HCT116 (cell line): ENCODE measurements at regions not wholly inside any gene's neighbourhood (a gene's known extent, or its start where the extent isn't known, plus 50 kb on each side); places are given as distances from the start of the nearest gene placed in this dataset.

Experiments
- CEBPB ChIP-seq: IDR thresholded peaks from 2 replicates; pipeline ENCODE4 v1.6.1; 2012; ENCODE audit warnings: low read depth
- CTCF ChIP-seq, 3 experiments: fragments of 200-600 bp in 1 of 3; sonication (generic) in 1 of 3; IDR thresholded peaks in 2 of 3; conservative IDR thresholded peaks in 1 of 3; 2 replicates each; pipeline ENCODE4 v1.5.1; 2012 to 2017; ENCODE audit warnings: low read depth in 2 of 3, low read length in 2 of 3, antibody characterized with exemption in 1 of 3, borderline replicate concordance in 1 of 3, control low read depth in 1 of 3, mild to moderate bottlenecking in 1 of 3, mixed read lengths in 1 of 3, mixed run types in 1 of 3, moderate library complexity in 1 of 3; ENCODE audit not compliant: insufficient read depth in 1 of 3
- EZH2 ChIP-seq: fragments of 200-600 bp; sonication (generic); IDR thresholded peaks from 2 replicates; pipeline ENCODE4 v1.6.1; 2017; ENCODE audit warnings: antibody characterized with exemption, mixed run types
- POLR2A ChIP-seq: IDR thresholded peaks from 2 replicates; pipeline ENCODE4 v1.7.0; 2011; ENCODE audit warnings: borderline replicate concordance; ENCODE audit not compliant: insufficient read depth, insufficient read length; ENCODE audit errors: extremely low read depth
- POLR2AphosphoS5 ChIP-seq: IDR thresholded peaks from 2 replicates; pipeline ENCODE4 v1.6.1; 2011; ENCODE audit warnings: mild to moderate bottlenecking, low read depth, low read length, moderate library complexity
- SRF ChIP-seq: IDR thresholded peaks from 2 replicates; pipeline ENCODE4 v1.6.1; 2012; ENCODE audit warnings: low read depth
- TCF7L2 ChIP-seq: IDR thresholded peaks from 2 replicates; pipeline ENCODE4 v1.7.0; 2011; ENCODE audit warnings: borderline replicate concordance, inconsistent platforms; ENCODE audit not compliant: insufficient read depth, insufficient read length; ENCODE audit errors: extremely low read depth
- ZFX ChIP-seq: fragments of 450-650 bp; IDR thresholded peaks from 2 replicates; pipeline ENCODE4 v1.6.1; 2017
- ZNF274 ChIP-seq: fragments of 200-500 bp; sonication (Bioruptor generic); IDR thresholded peaks from 2 replicates; pipeline ENCODE4 v1.6.1; 2014; ENCODE audit warnings: mild to moderate bottlenecking, low read depth, low read length, inconsistent platforms

- TF ChIP-seq CTCF (IDR thresholded peaks at IDR 0.05 in 2 of 3, conservative IDR thresholded peaks at IDR 0.05 in 1 of 3; ENCODE audit: borderline replicate concordance in 1 of 3, insufficient read depth in 1 of 3, low read depth in 2 of 3, low read length in 2 of 3), result no peak
- no peak for TF ChIP-seq CEBPB
- no peak for TF ChIP-seq POLR2AphosphoS5
- TF ChIP-seq ZNF274, result no peak
- no peak for TF ChIP-seq SRF
- TF ChIP-seq EZH2, result no peak
- no peak for TF ChIP-seq POLR2A
- TF ChIP-seq ZFX, result no peak
- no peak for TF ChIP-seq TCF7L2
Observed at GRCh38 chr1:209434631-209435217, 148.8 kb upstream of the CAMK1G start.
